GM19468 (cell line): ENCODE measurements at regions not wholly inside any gene's neighbourhood (a gene's known extent, or its start where the extent isn't known, plus 50 kb on each side); places are given as distances from the start of the nearest gene placed in this dataset.
"Not testable (repeated sequence)": the region's sequence is repeated elsewhere in the genome, so short reads cannot be mapped to it uniquely, and the experiment has no call there.

ENCODE experiments used
- ATAC-seq: cut with Tn5 transposase; IDR thresholded peaks from one replicate; pipeline ENCODE4 v1.9.1; 2021; ENCODE audit warnings: mild to moderate bottlenecking, moderate library complexity, moderate number of reproducible peaks; ENCODE audit not compliant: unreplicated experiment; ENCODE audit errors: extremely low read depth

- no peak for ATAC-seq
Measured at GRCh38 chr10:118911363-118911762, 118.2 kb upstream of the NANOS1 start.

GRCh38 chr10:118912961-118913600 lies 116.4 kb upstream of the NANOS1 start:
- ATAC-seq, result no peak

GRCh38 chr10:118913825-118914224 lies 115.7 kb upstream of the NANOS1 start:
- ATAC-seq, result no peak

GRCh38 chr10:118914629-118915028 lies 114.9 kb upstream of the NANOS1 start:
- no peak for ATAC-seq

- no peak for ATAC-seq
Measured at GRCh38 chr10:118915161-118915560, 114.4 kb upstream of the NANOS1 start.

- ATAC-seq, result no peak
Measured at GRCh38 chr10:118916777-118917176, 112.7 kb upstream of the NANOS1 start.

- ATAC-seq, result no peak
Measured at GRCh38 chr10:118917701-118918100, 111.8 kb upstream of the NANOS1 start.

GRCh38 chr10:118918116-118918515 lies 111.4 kb upstream of the NANOS1 start:
- no peak for ATAC-seq

- ATAC-seq, result no peak
Measured at GRCh38 chr10:118918587-118918986, 110.9 kb upstream of the NANOS1 start.

GRCh38 chr10:118920206-118920605 lies 109.3 kb upstream of the NANOS1 start:
- no peak for ATAC-seq

GRCh38 chr10:118922226-118922625 lies 107.3 kb upstream of the NANOS1 start:
- ATAC-seq, result no peak

- ATAC-seq, result no peak
Measured at GRCh38 chr10:118922972-118923371, 106.5 kb upstream of the NANOS1 start.

- no peak for ATAC-seq
Measured at GRCh38 chr10:118924493-118924892, 105.0 kb upstream of the NANOS1 start.

- ATAC-seq, result no peak
Measured at GRCh38 chr10:118925404-118926071, 104.0 kb upstream of the NANOS1 start.

GRCh38 chr10:118926072-118926417 lies 103.5 kb upstream of the NANOS1 start:
- no peak for ATAC-seq

GRCh38 chr10:118926441-118926840 lies 103.1 kb upstream of the NANOS1 start:
- ATAC-seq, result no peak

GRCh38 chr10:118926903-118927302 lies 102.6 kb upstream of the NANOS1 start:
- no peak for ATAC-seq

- no peak for ATAC-seq
Measured at GRCh38 chr10:118927321-118927720, 102.2 kb upstream of the NANOS1 start.

GRCh38 chr10:118930614-118931013 lies 98.9 kb upstream of the NANOS1 start:
- no peak for ATAC-seq

- no peak for ATAC-seq
Measured at GRCh38 chr10:118931436-118931835, 98.1 kb upstream of the NANOS1 start.

GRCh38 chr10:118932154-118932553 lies 97.4 kb upstream of the NANOS1 start:
- not testable (repeated sequence) for ATAC-seq

- ATAC-seq, result no peak
Measured at GRCh38 chr10:118937226-118937625, 92.3 kb upstream of the NANOS1 start.
